Smooth muscle cell (in vitro differentiated cells): ENCODE measurements at regions not wholly inside any gene's neighbourhood (a gene's known extent, or its start where the extent isn't known, plus 50 kb on each side); places are given as distances from the start of the nearest gene placed in this dataset.

Source experiments
- DNase-seq: peaks from one replicate; lab custom pipeline; 2025; ENCODE audit not compliant: unreplicated experiment; lab: John Stamatoyannopoulos, UW
- H2AFZ ChIP-seq: fragments of 200-600 bp; sonication (generic); 2 replicates; pipeline ENCODE4 v1.6.0; 2016; ENCODE audit warnings: antibody characterized with exemption, low read depth, mild to moderate bottlenecking
- H3F3A ChIP-seq: fragments of 200-600 bp; sonication (generic); 2 replicates; pipeline ENCODE4 v1.6.0; 2017; ENCODE audit warnings: antibody characterized with exemption, low read depth
- H3K27ac ChIP-seq: fragments of 200-600 bp; sonication (generic); 2 replicates; pipeline ENCODE4 v1.5.1; 2016; ENCODE audit warnings: low read depth, mild to moderate bottlenecking
- H3K27me3 ChIP-seq: fragments of 200-600 bp; sonication (generic); 2 replicates; pipeline ENCODE4 v1.6.1; 2016; ENCODE audit warnings: low read depth, mild to moderate bottlenecking
- H3K36me3 ChIP-seq: fragments of 200-600 bp; sonication (generic); 2 replicates; pipeline ENCODE4 v1.5.1; 2016; ENCODE audit warnings: low read depth
- H3K4me1 ChIP-seq: fragments of 200-600 bp; sonication (generic); 2 replicates; pipeline ENCODE4 v1.5.1; 2016; ENCODE audit warnings: low read depth
- H3K4me2 ChIP-seq: fragments of 200-600 bp; sonication (generic); 2 replicates; pipeline ENCODE4 v1.6.0; 2016; ENCODE audit warnings: mild to moderate bottlenecking
- H3K4me3 ChIP-seq: fragments of 200-600 bp; sonication (generic); 2 replicates; pipeline ENCODE4 v1.5.1; 2016; ENCODE audit warnings: mild to moderate bottlenecking
- H3K79me2 ChIP-seq: fragments of 200-600 bp; sonication (generic); 2 replicates; pipeline ENCODE4 v1.6.0; 2016; ENCODE audit warnings: low read depth, mild to moderate bottlenecking
- H3K9ac ChIP-seq: fragments of 200-600 bp; sonication (generic); 2 replicates; pipeline ENCODE4 v1.6.0; 2016; ENCODE audit warnings: low read depth
- H3K9me3 ChIP-seq: fragments of 200-600 bp; sonication (generic); replicated peaks from 2 replicates; pipeline ENCODE4 v1.5.1; 2016; ENCODE audit warnings: low read depth
- H4K20me1 ChIP-seq: fragments of 200-600 bp; sonication (generic); 2 replicates; pipeline ENCODE4 v1.6.0; 2016; ENCODE audit warnings: low read depth
- CTCF ChIP-seq: fragments of 200-600 bp; sonication (generic); IDR thresholded peaks from 2 replicates; pipeline ENCODE4 v1.5.1; 2017; ENCODE audit warnings: borderline replicate concordance, mild to moderate bottlenecking, antibody characterized with exemption; ENCODE audit not compliant: insufficient read depth, poor library complexity, severe bottlenecking
- WGBS: methylation state at CpG from one replicate; pipeline ENCODE4 v1.1.7; 2016; ENCODE audit warnings: low lambda C conversion rate; 5-methylcytosine and 5-hydroxymethylcytosine counted together

- no peak for DNase-seq
- 78% methylated on average over 2 of the region's 2 CpGs for WGBS
Measured at GRCh38 chr18:75554644-75555185, 127.2 kb upstream of the SMIM21 start.

GRCh38 chr18:75554176-75554575, 126.7 kb upstream of the SMIM21 start:
- Histone ChIP-seq H3K27ac (no peak overlapping the region), H3K9ac (no peak overlapping the region), H3K4me3 (no peak overlapping the region), H3K79me2 (no peaks in the 10 kb centered on the region), H3K27me3 (no peaks in the 10 kb centered on the region), H3K4me1 (no peaks in the 10 kb centered on the region), H4K20me1 (no peaks in the 10 kb centered on the region), H3K9me3 (no peaks in the 10 kb centered on the region), H3F3A (no peaks in the 10 kb centered on the region), H3K4me2 (no peak overlapping the region), H3K36me3 (no peaks in the 10 kb centered on the region), H2AFZ (peak overlapping the region; percentile 57)
- DNase-seq, result no peak
- WGBS, result 62% methylated on average over 7 of the region's 7 CpGs
- TF ChIP-seq CTCF, result no peak

More at GRCh38 chr18:75554644-75555185, 127.2 kb upstream of the SMIM21 start:
- Histone ChIP-seq H3F3A (no peaks in the 10 kb centered on the region), H3K4me2 (no peak overlapping the region), H3K4me3 (no peak overlapping the region), H3K9ac (no peak overlapping the region), H4K20me1 (no peaks in the 10 kb centered on the region), H3K27me3 (no peaks in the 10 kb centered on the region), H3K79me2 (no peaks in the 10 kb centered on the region), H3K9me3 (no peaks in the 10 kb centered on the region), H3K4me1 (no peaks in the 10 kb centered on the region), H3K36me3 (no peaks in the 10 kb centered on the region), H3K27ac (no peak overlapping the region), H2AFZ (no peak overlapping the region)
- TF ChIP-seq CTCF, result no peak

- no peaks in the 10 kb centered on the region for H3K27me3 ChIP-seq
- no peak overlapping the region for H3K9ac ChIP-seq
- H3K4me2 ChIP-seq, result no peak overlapping the region
- no peaks in the 10 kb centered on the region for H4K20me1 ChIP-seq
- no peak overlapping the region for H3K27ac ChIP-seq
- H3F3A ChIP-seq, result no peaks in the 10 kb centered on the region
- DNase-seq, result no peak
- no peaks in the 10 kb centered on the region for H3K4me1 ChIP-seq
- WGBS, result 95% methylated on average over 8 of the region's 8 CpGs
- H3K36me3 ChIP-seq, result no peaks in the 10 kb centered on the region
- no peak for TF ChIP-seq CTCF
- H3K4me3 ChIP-seq, result no peak overlapping the region
- H3K79me2 ChIP-seq, result no peaks in the 10 kb centered on the region
- no peaks in the 10 kb centered on the region for H3K9me3 ChIP-seq
- no peak overlapping the region for H2AFZ ChIP-seq
Measured at GRCh38 chr18:75553021-75553420, 125.5 kb upstream of the SMIM21 start.

GRCh38 chr18:75551071-75551470, 123.6 kb upstream of the SMIM21 start:
- Histone ChIP-seq H3K4me1 (no peaks in the 10 kb centered on the region), H3K4me2 (no peak overlapping the region), H3K9ac (no peak overlapping the region), H4K20me1 (no peaks in the 10 kb centered on the region), H3K27ac (no peak overlapping the region), H3K79me2 (no peaks in the 10 kb centered on the region), H2AFZ (peak overlapping the region; percentile 15), H3K9me3 (no peaks in the 10 kb centered on the region), H3K27me3 (no peaks in the 10 kb centered on the region), H3K36me3 (no peaks in the 10 kb centered on the region), H3K4me3 (no peak overlapping the region), H3F3A (no peaks in the 10 kb centered on the region)
- no peak for TF ChIP-seq CTCF
- no peak for DNase-seq
- WGBS, result 46% methylated on average over 4 of the region's 4 CpGs
